Lower leg skin (tissue), 3 donors: ENCODE measurements at regions not wholly inside any gene's neighbourhood (a gene's known extent, or its start where the extent isn't known, plus 50 kb on each side); places are given as distances from the start of the nearest gene placed in this dataset.

Experiments used
- POLR2A ChIP-seq, 2 donors: fragments of 450-650 bp; IDR thresholded peaks; one replicate each; pipeline ENCODE4 v1.6.1; 2016 to 2017; ENCODE audit warnings: antibody characterized with exemption in 2 of 2, mild to moderate bottlenecking in 1 of 2, moderate library complexity in 1 of 2
- TF ChIP-seq, protein P1 (sequence below), 3 donors: fragments of 450-650 bp; IDR thresholded peaks; one replicate each; pipeline ENCODE4 v1.5.1; 2016; ENCODE audit warnings: antibody characterized with exemption in 3 of 3, mild to moderate bottlenecking in 3 of 3, moderate library complexity in 2 of 3

DNA sequence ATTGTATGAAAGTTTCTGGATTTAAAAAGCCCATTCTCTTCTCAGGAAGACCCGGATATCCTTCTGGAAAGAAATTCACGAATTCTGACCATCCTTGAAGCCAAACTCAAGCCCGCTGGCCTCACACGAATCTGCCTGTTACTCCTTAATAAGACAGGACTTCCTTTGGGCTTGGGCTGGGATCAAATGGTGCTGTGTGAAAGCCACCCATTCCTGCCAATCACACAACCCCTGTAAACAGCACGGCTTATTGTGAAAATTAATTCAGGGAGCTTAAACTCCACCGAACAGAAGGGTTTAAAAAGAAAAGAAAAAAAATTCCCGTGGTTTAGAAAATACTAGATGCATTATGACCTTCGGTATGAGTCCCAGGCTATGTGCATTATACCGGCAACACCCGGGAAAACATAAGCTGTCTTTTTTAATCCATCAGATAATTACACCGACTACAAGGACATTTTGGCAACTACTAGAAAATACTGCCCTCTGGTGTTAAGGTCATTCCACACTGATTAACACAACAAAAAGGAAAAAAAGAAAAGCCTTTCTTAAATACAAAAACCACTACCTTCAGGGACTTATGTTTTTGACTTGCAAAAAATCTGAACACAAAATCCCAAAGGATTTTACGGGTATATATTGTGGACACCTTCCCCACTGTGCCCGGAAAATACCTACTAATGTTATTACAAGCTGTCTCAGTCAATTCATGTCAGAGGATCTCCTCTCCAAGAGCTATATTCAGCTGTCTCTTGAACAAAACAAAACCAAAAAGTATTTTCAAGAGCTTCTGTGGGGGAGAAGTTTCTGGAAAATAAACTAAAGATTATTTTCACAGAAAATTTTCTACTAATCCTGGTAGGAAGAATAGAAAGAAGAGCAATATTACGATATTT lies 76.0 kb upstream of the LSM14A start:
- TF ChIP-seq, protein P1, sequence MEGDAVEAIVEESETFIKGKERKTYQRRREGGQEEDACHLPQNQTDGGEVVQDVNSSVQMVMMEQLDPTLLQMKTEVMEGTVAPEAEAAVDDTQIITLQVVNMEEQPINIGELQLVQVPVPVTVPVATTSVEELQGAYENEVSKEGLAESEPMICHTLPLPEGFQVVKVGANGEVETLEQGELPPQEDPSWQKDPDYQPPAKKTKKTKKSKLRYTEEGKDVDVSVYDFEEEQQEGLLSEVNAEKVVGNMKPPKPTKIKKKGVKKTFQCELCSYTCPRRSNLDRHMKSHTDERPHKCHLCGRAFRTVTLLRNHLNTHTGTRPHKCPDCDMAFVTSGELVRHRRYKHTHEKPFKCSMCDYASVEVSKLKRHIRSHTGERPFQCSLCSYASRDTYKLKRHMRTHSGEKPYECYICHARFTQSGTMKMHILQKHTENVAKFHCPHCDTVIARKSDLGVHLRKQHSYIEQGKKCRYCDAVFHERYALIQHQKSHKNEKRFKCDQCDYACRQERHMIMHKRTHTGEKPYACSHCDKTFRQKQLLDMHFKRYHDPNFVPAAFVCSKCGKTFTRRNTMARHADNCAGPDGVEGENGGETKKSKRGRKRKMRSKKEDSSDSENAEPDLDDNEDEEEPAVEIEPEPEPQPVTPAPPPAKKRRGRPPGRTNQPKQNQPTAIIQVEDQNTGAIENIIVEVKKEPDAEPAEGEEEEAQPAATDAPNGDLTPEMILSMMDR (IDR thresholded peaks at IDR 0.05): no peak
- TF ChIP-seq POLR2A (IDR thresholded peaks at IDR 0.05): no peak
